H9 (cell line): ENCODE measurements at regions not wholly inside any gene's neighbourhood (a gene's known extent, or its start where the extent isn't known, plus 50 kb on each side); places are given as distances from the start of the nearest gene placed in this dataset.

ENCODE experiments used
- DNase-seq: peaks from one replicate; pipeline ENCODE4 v3.0.0-alpha.2; 2017
- H2AFZ ChIP-seq: one replicate; pipeline ENCODE4 v1.6.1; 2013; ENCODE audit warnings: mild to moderate bottlenecking, low read length, control low read depth, moderate library complexity
- H2AK5ac ChIP-seq: 2 replicates; pipeline ENCODE4 v1.6.1; 2013; ENCODE audit warnings: low read length, control low read depth, mixed read lengths; ENCODE audit not compliant: insufficient read length
- H2BK120ac ChIP-seq: one replicate; pipeline ENCODE4 v1.6.1; 2013; ENCODE audit warnings: low read depth, mild to moderate bottlenecking, low read length, control low read depth, inconsistent platforms; ENCODE audit not compliant: poor library complexity, severe bottlenecking
- H2BK12ac ChIP-seq: 2 replicates; pipeline ENCODE4 v1.6.1; 2013; ENCODE audit warnings: low read length, control low read depth, mixed read lengths, low read depth; ENCODE audit not compliant: insufficient read length
- H2BK15ac ChIP-seq: 2 replicates; pipeline ENCODE4 v1.6.1; 2013; ENCODE audit warnings: low read depth, low read length, control low read depth
- H2BK20ac ChIP-seq: one replicate; pipeline ENCODE4 v1.6.1; 2013; ENCODE audit warnings: low read depth, mild to moderate bottlenecking, low read length, control low read depth, inconsistent platforms; ENCODE audit not compliant: poor library complexity, severe bottlenecking
- H2BK5ac ChIP-seq: 2 replicates; pipeline ENCODE4 v1.6.1; 2013; ENCODE audit warnings: low read length, control low read depth, mixed read lengths; ENCODE audit not compliant: insufficient read length
- H3K14ac ChIP-seq: 2 replicates; pipeline ENCODE4 v1.6.1; 2013; ENCODE audit warnings: low read length, control low read depth; ENCODE audit not compliant: insufficient read depth
- H3K18ac ChIP-seq: 2 replicates; pipeline ENCODE4 v1.6.1; 2013; ENCODE audit warnings: low read depth, mild to moderate bottlenecking, mixed read lengths, low read length, control low read depth; ENCODE audit not compliant: insufficient read length
- H3K23ac ChIP-seq: 2 replicates; pipeline ENCODE4 v1.6.1; 2013; ENCODE audit warnings: low read length, control low read depth, mixed read lengths, low read depth; ENCODE audit not compliant: insufficient read length
- H3K23me2 ChIP-seq: 2 replicates; pipeline ENCODE4 v1.6.1; 2013; ENCODE audit warnings: low read depth, mild to moderate bottlenecking, mixed read lengths, low read length, control low read depth; ENCODE audit not compliant: insufficient read length, poor library complexity, severe bottlenecking
- H3K27ac ChIP-seq: 2 replicates; pipeline ENCODE4 v1.5.1; 2013; ENCODE audit warnings: low read length, control low read depth, mixed read lengths, low read depth; ENCODE audit not compliant: insufficient read length
- H3K27me3 ChIP-seq: 2 replicates; pipeline ENCODE4 v1.6.1; 2013; ENCODE audit warnings: low read length, control low read depth, inconsistent platforms; ENCODE audit not compliant: insufficient read depth
- H3K4ac ChIP-seq: 2 replicates; pipeline ENCODE4 v1.6.1; 2013; ENCODE audit warnings: low read depth, mild to moderate bottlenecking, control low read depth, inconsistent platforms, low read length, moderate library complexity
- H3K4me1 ChIP-seq: 2 replicates; pipeline ENCODE4 v1.6.1; 2013; ENCODE audit warnings: low read length, control low read depth, inconsistent platforms; ENCODE audit not compliant: insufficient read depth
- H3K4me2 ChIP-seq: 2 replicates; pipeline ENCODE4 v1.6.1; 2013; ENCODE audit warnings: low read length, control low read depth, mixed read lengths; ENCODE audit not compliant: insufficient read length, insufficient read depth
- H3K56ac ChIP-seq: 2 replicates; pipeline ENCODE4 v1.6.1; 2013; ENCODE audit warnings: low read depth, mild to moderate bottlenecking, mixed read lengths, low read length, control low read depth; ENCODE audit not compliant: insufficient read length
- H3K79me1 ChIP-seq: 2 replicates; pipeline ENCODE4 v1.6.1; 2013; ENCODE audit warnings: low read depth, mild to moderate bottlenecking, moderate library complexity, low read length, control low read depth, inconsistent platforms; ENCODE audit not compliant: insufficient read depth, poor library complexity, severe bottlenecking
- H3K79me2 ChIP-seq: 2 replicates; pipeline ENCODE4 v1.6.1; 2013; ENCODE audit warnings: low read length, control low read depth, inconsistent platforms; ENCODE audit not compliant: insufficient read depth
- H3K9ac ChIP-seq: 2 replicates; pipeline ENCODE4 v1.6.1; 2013; ENCODE audit warnings: low read length, control low read depth, mixed read lengths; ENCODE audit not compliant: insufficient read length; ENCODE audit errors: extremely low read depth
- H3K9me3 ChIP-seq: one replicate; pipeline ENCODE4 v1.6.1; 2013; ENCODE audit warnings: low read depth, low read length, inconsistent platforms; ENCODE audit not compliant: control insufficient read depth
- H3T11ph ChIP-seq: one replicate; pipeline ENCODE4 v1.6.1; 2013; ENCODE audit warnings: mild to moderate bottlenecking, low read length, control low read depth, inconsistent platforms
- H4K20me1 ChIP-seq: one replicate; pipeline ENCODE4 v1.6.1; 2013; ENCODE audit not compliant: control insufficient read depth, insufficient read length, insufficient read depth
- H4K5ac ChIP-seq: 2 replicates; pipeline ENCODE4 v1.6.1; 2013; ENCODE audit warnings: low read depth, mild to moderate bottlenecking, mixed read lengths, low read length, control low read depth; ENCODE audit not compliant: insufficient read length
- H4K8ac ChIP-seq: replicated peaks from 2 replicates; pipeline ENCODE4 v1.6.1; 2013; ENCODE audit warnings: low read length, control low read depth, mixed read lengths, low read depth; ENCODE audit not compliant: insufficient read length
- H4K91ac ChIP-seq: 2 replicates; pipeline ENCODE4 v1.6.1; 2013; ENCODE audit warnings: low read depth, mild to moderate bottlenecking, moderate library complexity, mixed read lengths, low read length, control low read depth; ENCODE audit not compliant: insufficient read length
- H3K27ac Mint-ChIP-seq, 3 experiments: 2 replicates in 2 of 3; 3 replicates in 1 of 3; pipeline ENCODE4 v1.8.0; 2020 to 2021; ENCODE audit warnings: mixed read lengths in 3 of 3, mild to moderate bottlenecking in 1 of 3, moderate library complexity in 1 of 3
- H3K27me3 Mint-ChIP-seq: 2 replicates; pipeline ENCODE4 v1.8.0; 2021; ENCODE audit warnings: low read depth, mild to moderate bottlenecking, moderate library complexity, mixed read lengths
- H3K36me3 Mint-ChIP-seq, 3 experiments: 2 replicates in 2 of 3; 3 replicates in 1 of 3; pipeline ENCODE4 v1.8.0; 2020 to 2021; ENCODE audit warnings: low read depth in 3 of 3, mixed read lengths in 3 of 3; ENCODE audit not compliant: insufficient read depth in 1 of 3
- H3K4me1 Mint-ChIP-seq, 2 experiments: 2 replicates each; pipeline ENCODE4 v1.8.0; 2020; ENCODE audit warnings: mixed read lengths in 2 of 2
- H3K4me3 Mint-ChIP-seq, 2 experiments: 2 replicates in 1 of 2; 3 replicates in 1 of 2; pipeline ENCODE4 v1.8.0; 2020 to 2021; ENCODE audit warnings: mild to moderate bottlenecking in 2 of 2, mixed read lengths in 2 of 2, moderate library complexity in 1 of 2
- H3K9me3 Mint-ChIP-seq, 2 experiments: 2 replicates in 1 of 2; 3 replicates in 1 of 2; pipeline ENCODE4 v1.8.0; 2020; ENCODE audit warnings: mild to moderate bottlenecking in 2 of 2, mixed read lengths in 2 of 2, moderate library complexity in 1 of 2
- WGBS: extraction: QIAGEN DNeasy Blood & Tissue Kit; methylation state at CpG from one replicate; pipeline ENCODE4 v1.1.7; 2013; ENCODE audit warnings: missing lambda C conversion rate, low lambda C conversion rate, mixed read lengths; ENCODE audit not compliant: insufficient read length; ENCODE audit errors: extremely low coverage; 5-methylcytosine and 5-hydroxymethylcytosine counted together
- TF ChIP-seq, protein P1 (sequence below): fragments of 200-600 bp; sonication (generic); conservative IDR thresholded peaks from 3 replicates; pipeline ENCODE4 v1.8.0; 2021; ENCODE audit warnings: antibody characterized with exemption, mild to moderate bottlenecking

DNA sequence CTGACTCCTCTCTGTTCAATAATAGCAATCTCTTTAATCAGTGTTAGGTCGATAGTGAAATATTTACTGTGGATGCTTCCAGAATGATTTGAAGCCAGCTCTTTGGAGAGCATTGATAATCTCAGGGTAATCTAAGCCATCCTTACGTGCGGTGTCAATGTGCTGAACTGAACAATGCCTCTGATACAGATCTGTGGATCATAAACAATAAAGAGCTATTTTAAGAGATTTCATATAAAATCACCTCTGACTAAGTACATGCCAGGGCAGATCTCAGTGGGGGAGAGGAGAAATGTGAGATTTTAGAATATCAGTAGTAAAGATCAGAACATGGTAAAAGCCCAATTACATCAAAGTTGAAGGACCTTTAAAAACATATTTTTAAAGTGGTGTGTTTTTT is 319.3 kb upstream of the GBE1 start:
- H3K4me1 ChIP-seq = peaks cover 6% of the 10 kb centered on the region
- H3K9me3 ChIP-seq = no peaks in the 10 kb centered on the region
- H3K4me1 Mint-ChIP-seq = peaks cover 34 to 39% of the 10 kb centered on the region in 2 experiments
- no peak overlapping the region for H2AFZ ChIP-seq
- H2BK12ac ChIP-seq = no peak overlapping the region
- H3K14ac ChIP-seq = no peak overlapping the region
- no peaks in the 10 kb centered on the region for H3K79me1 ChIP-seq
- H3K9ac ChIP-seq = no peak overlapping the region
- DNase-seq = no peak
- H3K27ac ChIP-seq = no peak overlapping the region
- H3K9me3 Mint-ChIP-seq = no peaks in the 10 kb centered on the region
- no peak overlapping the region for H3K4ac ChIP-seq
- H3K27me3 Mint-ChIP-seq = no peaks in the 10 kb centered on the region
- H3K27me3 ChIP-seq = no peaks in the 10 kb centered on the region
- no peak overlapping the region for H2AK5ac ChIP-seq
- no peak overlapping the region for H3K18ac ChIP-seq
- H3T11ph ChIP-seq = no peak overlapping the region
- H3K36me3 Mint-ChIP-seq = no peaks in the 10 kb centered on the region
- no peak overlapping the region for H2BK120ac ChIP-seq
- H3K23me2 ChIP-seq = no peaks in the 10 kb centered on the region
- H3K4me3 Mint-ChIP-seq = no peak overlapping the region
- no peak overlapping the region for H2BK5ac ChIP-seq
- WGBS = no CpG with 5 or more reads among the region's 3 CpGs
- no peak overlapping the region for H2BK20ac ChIP-seq
- H4K8ac ChIP-seq = no peak overlapping the region
- peak overlapping the region in 1 of 3 experiments; percentile 14; a peak in 2 of 7 replicates for H3K27ac Mint-ChIP-seq
- no peak overlapping the region for H3K23ac ChIP-seq
- no peak overlapping the region for H4K5ac ChIP-seq
- no peaks in the 10 kb centered on the region for H4K20me1 ChIP-seq
- H3K79me2 ChIP-seq = no peaks in the 10 kb centered on the region
- no peak overlapping the region for H3K56ac ChIP-seq
- H4K91ac ChIP-seq = no peak overlapping the region
- H2BK15ac ChIP-seq = no peak overlapping the region
- no peak overlapping the region for H3K4me2 ChIP-seq
- TF ChIP-seq, protein P1, sequence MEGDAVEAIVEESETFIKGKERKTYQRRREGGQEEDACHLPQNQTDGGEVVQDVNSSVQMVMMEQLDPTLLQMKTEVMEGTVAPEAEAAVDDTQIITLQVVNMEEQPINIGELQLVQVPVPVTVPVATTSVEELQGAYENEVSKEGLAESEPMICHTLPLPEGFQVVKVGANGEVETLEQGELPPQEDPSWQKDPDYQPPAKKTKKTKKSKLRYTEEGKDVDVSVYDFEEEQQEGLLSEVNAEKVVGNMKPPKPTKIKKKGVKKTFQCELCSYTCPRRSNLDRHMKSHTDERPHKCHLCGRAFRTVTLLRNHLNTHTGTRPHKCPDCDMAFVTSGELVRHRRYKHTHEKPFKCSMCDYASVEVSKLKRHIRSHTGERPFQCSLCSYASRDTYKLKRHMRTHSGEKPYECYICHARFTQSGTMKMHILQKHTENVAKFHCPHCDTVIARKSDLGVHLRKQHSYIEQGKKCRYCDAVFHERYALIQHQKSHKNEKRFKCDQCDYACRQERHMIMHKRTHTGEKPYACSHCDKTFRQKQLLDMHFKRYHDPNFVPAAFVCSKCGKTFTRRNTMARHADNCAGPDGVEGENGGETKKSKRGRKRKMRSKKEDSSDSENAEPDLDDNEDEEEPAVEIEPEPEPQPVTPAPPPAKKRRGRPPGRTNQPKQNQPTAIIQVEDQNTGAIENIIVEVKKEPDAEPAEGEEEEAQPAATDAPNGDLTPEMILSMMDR = no peak
